ENCODE measurements at regions not wholly inside any gene's neighbourhood (a gene's known extent, or its start where the extent isn't known, plus 50 kb on each side); places are given as distances from the start of the nearest gene placed in this dataset.
"Not testable (repeated sequence)": the region's sequence is repeated elsewhere in the genome, so short reads cannot be mapped to it uniquely, and the experiment has no call there.

GRCh38 chr10:2546894-2547293 lies 520.5 kb upstream of the PFKP start:
- DNase-seq = not testable (repeated sequence)

DNA sequence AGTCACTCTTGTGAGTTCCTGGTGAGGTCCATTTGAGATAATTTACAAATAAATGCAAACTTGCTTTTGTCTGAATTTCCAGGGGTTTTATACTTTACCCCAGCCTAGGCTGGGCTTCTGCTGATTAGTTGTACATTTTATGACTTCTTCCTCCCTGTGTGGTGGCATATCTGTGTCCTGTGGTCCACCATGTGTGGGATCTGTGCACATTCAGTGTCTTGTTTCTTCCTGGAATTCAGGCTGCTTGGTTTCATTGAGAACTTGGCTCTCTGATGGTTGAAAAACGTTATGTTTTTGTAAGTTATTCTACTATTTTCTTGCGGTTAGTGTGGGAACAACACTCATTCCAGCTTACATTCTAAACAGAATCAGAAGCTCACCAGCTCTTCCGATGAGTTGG lies 523.4 kb upstream of the PFKP start:
- no peak for DNase-seq

- DNase-seq = no peak
Observed at GRCh38 chr10:2543142-2543886, 524.0 kb upstream of the PFKP start.

- no peak for DNase-seq
Observed at GRCh38 chr10:2541176-2541575, 526.2 kb upstream of the PFKP start.

GRCh38 chr10:2529945-2530344 lies 537.4 kb upstream of the PFKP start:
- DNase-seq = no peak

DNA sequence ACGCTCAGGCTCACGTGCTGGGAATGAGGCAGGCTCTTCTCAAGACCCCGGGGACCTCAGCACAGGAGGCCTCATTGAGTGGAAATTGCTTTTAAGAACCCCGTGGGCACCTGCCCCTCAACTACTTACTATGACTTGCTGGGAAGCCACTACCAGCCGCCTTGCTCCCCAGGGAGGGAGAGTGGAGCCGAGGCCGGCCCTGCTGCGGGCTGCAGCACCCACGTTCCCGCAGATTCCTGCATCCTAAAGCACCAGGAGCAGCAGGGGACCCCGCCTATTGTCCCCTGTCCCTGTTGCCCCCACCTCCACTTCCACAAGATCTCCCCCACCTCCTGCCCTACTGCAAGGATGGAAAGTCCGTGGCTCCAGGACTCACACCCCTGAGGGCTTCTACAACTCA lies 541.6 kb upstream of the PFKP start:
- DNase-seq = no peak

DNA sequence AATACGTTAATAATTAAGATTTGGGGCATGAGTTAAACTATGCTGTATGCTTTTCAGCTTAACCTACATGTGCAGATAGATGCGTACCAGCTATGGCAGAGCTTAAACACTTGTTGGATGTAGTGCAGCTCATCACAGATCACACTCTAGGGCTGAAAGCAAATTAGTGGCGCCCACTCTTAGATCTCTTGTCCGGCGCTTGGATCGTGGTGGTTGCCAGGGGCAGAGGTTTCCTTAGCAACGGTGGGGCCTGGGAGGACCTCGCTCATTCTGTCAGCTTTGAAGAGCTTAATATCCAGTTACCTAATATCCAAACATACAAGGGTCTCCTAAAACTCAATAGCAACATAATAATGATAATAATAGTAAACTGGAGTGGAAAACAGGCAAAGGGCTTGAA lies 548.2 kb upstream of the PFKP start:
- DNase-seq = no peak

DNA sequence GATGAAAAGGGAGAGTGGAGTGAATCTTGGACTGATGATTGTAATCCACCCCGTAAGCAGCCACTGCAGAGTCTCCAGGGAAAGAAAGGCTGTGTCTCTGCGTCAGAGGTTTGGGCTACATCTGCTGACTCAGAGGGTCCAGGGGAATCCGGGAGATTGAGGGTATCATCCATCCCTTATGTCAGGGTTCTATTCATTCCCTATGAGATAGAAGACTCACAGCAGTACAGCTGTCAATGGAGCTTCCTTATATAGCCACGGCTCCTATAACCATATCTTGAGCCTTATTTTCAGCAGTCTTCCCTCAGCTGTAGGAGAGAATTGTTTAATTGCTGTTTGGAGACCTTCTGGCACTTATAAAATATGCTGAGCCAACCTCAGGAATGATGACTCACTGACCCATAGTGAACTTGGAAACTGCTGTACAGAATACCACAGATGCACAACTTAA lies 558.2 kb upstream of the PFKP start:
- DNase-seq = peak in 2 of 3 donors; percentile 17 to 60

- DNase-seq = peak in 1 of 3 donors; percentile 15
Observed at GRCh38 chr10:2501366-2501940, 565.9 kb upstream of the PFKP start.

DNA sequence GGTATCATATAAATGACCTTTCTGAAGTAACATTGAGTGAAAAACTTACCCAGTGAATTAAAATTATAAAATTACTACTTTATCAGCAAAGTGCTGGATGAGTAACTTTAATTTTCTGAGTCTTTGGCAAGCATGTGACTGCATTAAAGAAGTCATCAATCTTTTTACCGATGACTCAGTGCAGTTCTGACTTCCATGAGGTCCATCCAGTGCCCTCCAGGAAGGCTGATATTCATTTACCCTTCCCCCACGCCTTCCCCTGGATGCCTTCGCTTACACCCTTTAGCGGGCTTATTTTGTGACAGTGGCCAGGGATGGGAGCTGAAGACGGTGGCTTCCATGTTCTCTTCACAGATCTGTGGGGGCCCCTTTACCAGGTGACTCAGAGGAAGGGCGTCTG lies 572.9 kb upstream of the PFKP start:
- DNase-seq = no peak

GRCh38 chr10:2488446-2489005 lies 578.8 kb upstream of the PFKP start:
- DNase-seq = no peak

GRCh38 chr10:2487921-2488320 lies 579.4 kb upstream of the PFKP start:
- DNase-seq = no peak

- no peak for DNase-seq
Observed at GRCh38 chr10:2478656-2479055, 588.7 kb upstream of the PFKP start.

DNA sequence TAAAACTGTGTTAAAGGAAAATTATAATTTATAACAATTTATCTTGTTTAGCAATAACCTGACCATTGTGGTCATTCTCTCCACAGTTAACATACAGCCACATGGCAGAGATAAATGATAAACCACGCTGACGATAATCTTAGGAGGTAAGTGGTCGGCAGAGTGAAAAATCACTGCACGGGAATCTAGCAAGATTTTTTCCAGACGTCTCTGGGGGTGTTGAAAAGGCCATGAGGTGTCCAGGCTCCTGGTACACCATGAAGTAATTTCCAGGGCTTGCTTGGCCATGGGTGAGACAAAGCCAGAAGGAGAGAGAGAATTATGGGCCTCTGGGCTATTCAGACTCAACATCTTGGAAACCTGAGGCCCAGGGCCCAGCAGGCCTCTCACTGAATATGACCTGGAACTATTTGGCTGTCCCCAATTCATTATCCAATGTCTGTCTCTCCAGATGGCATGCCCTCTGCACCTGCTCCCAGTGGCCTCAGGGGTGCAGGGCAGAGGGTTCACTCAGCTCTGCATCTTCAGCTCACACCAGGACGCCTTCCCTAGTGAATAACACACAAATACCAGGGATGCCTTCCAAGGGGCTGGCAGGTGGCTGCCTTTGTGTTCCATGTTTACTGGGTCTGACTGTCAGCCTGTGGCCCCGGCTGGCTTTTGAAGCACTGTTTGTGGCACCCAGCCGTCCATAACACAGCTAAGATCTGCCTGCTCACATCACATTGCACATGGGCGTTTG lies 590.4 kb upstream of the PFKP start:
- DNase-seq = no peak

- peak; percentile 23 to 69 (median 38) for DNase-seq
Observed at GRCh38 chr10:2476218-2476811, 591.0 kb upstream of the PFKP start.

DNA sequence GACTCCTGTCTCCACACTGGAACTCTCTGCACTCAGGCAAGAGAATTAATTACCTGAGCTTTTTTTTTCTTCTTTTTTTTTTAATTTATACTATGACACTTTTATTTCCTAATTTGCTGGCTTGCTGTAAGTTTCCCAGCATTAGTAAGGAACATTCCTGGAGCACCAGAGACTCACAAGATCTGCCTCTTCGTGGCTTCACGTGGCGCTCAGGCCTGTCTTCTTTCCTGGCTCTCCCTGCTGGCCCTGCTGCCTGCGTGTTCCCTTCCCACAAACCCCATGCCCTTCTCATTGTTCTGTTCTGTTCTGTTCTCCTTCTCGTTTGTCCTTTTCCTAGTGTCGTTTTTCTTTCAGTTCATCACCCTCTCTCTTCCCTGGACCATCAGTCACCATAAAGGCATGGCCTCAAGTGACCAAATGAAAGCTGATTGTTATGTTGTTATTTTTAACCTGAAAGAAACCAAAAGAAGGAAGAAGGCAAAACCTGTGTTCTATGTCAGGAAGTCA lies 591.6 kb upstream of the PFKP start:
- DNase-seq = no peak

DNA sequence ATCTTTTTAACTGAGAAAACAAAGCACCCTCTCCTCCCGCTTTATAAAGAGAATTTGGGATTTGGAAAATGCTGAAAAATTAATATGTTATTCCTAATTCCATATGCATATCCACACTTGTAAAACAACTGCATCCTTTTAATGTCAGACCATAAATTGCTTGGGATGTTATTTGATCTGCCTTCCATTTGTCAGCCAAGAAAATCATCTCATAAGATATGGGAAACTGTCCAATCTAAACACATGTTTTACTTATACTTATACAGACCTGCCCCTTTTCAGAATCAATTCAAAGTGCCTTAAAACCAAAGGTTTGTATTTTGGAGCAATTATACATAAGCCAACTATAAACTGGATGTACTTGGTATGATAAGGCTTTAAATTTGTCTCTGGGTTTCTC lies 595.5 kb upstream of the PFKP start:
- no peak for DNase-seq

- DNase-seq = peak in 2 of 3 donors; percentile 26 to 54
Observed at GRCh38 chr10:2469802-2470201, 597.5 kb upstream of the PFKP start.

GRCh38 chr10:2464483-2464882 lies 602.9 kb upstream of the PFKP start:
- DNase-seq = no peak

DNA sequence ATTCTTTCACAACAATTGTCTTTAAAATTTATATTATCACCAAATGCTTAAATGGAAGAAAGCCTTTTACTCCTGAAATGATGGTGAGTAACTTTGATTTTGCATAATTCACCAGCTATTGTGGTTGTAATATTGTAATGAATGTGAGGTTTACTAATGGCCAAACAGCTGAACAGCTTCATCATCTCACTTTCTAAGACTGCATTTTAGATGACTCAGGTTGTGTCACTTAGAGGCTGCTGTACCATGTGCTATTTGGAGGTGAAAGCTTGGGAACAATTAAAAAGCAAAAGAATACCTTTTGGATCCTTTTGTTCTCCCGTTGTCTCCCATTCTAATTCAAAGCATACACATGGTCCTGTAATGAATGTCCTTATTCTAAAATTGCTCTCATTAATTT lies 604.0 kb upstream of the PFKP start:
- no peak for DNase-seq

- no peak for DNase-seq
Observed at GRCh38 chr10:2462581-2462980, 604.8 kb upstream of the PFKP start.

DNA sequence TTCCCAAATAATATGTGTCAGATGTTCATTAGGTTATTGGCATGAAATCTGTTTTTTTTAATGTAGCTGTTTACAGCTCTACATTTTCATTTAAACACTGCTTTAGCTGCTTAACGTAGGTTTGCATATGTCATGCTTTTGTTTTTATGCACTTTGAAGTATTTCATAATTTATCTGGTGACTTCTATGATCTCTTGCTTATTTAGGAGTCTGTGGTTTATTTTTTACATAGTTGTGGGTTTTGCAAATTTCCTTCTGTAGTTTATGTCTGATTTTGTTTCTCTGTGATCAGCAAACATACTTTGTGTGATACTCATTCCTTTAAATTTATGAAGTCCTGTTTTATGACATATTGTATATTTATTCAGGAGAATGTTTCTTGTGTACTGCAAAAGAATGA lies 606.5 kb upstream of the PFKP start:
- DNase-seq = no peak

Measured in muscle of back (tissue), 3 donors.